ENCODE measurements at regions not wholly inside any gene's neighbourhood (a gene's known extent, or its start where the extent isn't known, plus 50 kb on each side); places are given as distances from the start of the nearest gene placed in this dataset.
"Not testable (repeated sequence)": the region's sequence is repeated elsewhere in the genome, so short reads cannot be mapped to it uniquely, and the experiment has no call there.

DNA sequence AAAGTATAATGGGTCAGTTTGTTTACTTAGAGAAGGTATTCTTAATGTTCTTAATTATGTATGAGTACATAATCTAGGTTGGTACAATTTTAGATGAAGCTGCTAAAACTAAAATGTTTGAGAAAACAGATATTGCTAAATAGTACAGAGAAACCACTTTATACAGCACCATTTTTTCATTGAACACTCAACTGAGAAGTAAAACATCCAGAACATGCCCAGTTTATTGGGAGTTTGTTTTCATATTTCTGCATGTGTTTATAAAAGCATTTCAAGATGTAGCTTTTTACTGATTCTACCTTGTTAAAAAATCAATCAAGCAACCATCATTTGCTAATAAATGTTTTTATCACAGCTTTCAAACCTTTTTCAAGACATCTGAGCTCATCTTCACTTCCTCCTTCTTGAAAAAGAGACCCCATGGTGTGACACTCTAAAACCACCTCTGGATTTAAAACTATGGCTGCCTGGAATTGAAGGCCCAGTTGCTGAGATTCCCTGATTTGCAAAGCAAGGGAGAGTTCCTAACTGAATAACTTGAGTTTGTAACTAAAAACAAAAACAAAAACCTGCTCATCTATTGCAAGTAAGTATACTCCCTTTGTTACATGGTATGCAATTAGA is 585.9 kb downstream of the ZEB2 start:
- DNase-seq, result no peak
- Histone ChIP-seq H3K4me1 (peaks cover 4 to 17% (median 11%) of the 10 kb centered on the region in 4 donors), H3K27me3 (peaks cover 0 to 8% (median 0%) of the 10 kb centered on the region in 4 donors), H3K27ac (peak overlapping the region; percentile 6 to 90 (median 60)), H3K36me3 (no peaks in the 10 kb centered on the region), H3K9me3 (no peaks in the 10 kb centered on the region), H3K4me3 (no peak overlapping the region)
- no peak for ATAC-seq (ENCODE audit: low FRiP score in 2 of 2)
- no peak for TF ChIP-seq EP300 (IDR thresholded peaks at IDR 0.05)
- TF ChIP-seq POLR2A (IDR thresholded peaks at IDR 0.05), result no peak
- no peak for TF ChIP-seq POLR2AphosphoS5 (IDR thresholded peaks at IDR 0.05)
- TF ChIP-seq, protein P1, sequence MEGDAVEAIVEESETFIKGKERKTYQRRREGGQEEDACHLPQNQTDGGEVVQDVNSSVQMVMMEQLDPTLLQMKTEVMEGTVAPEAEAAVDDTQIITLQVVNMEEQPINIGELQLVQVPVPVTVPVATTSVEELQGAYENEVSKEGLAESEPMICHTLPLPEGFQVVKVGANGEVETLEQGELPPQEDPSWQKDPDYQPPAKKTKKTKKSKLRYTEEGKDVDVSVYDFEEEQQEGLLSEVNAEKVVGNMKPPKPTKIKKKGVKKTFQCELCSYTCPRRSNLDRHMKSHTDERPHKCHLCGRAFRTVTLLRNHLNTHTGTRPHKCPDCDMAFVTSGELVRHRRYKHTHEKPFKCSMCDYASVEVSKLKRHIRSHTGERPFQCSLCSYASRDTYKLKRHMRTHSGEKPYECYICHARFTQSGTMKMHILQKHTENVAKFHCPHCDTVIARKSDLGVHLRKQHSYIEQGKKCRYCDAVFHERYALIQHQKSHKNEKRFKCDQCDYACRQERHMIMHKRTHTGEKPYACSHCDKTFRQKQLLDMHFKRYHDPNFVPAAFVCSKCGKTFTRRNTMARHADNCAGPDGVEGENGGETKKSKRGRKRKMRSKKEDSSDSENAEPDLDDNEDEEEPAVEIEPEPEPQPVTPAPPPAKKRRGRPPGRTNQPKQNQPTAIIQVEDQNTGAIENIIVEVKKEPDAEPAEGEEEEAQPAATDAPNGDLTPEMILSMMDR (IDR thresholded peaks at IDR 0.05), result no peak

DNA sequence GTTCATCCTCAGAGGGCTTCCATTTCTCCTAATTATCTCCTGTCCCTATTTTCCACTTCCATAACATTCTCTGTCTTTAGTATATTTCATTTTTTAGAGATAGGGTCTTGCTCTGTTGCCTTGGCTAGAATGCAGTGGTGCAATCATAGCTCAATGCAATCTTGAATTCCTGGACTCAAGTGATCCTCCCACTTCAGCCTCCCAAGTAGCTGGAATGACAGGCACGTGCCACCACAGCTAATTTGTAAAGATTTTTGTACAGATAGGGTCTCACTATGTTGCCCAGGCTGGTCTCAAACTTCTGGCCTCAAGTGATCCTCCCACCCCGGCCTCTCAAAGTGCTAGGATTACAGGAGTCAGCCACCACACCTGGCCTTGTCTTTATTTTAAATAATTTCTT is 589.0 kb downstream of the ZEB2 start:
- no peaks in the 10 kb centered on the region for H3K27me3 ChIP-seq
- 82 to 96% methylated on average over 2 of the region's 2 CpGs for WGBS, 2 donors
- H3K36me3 ChIP-seq, result no peaks in the 10 kb centered on the region
- ATAC-seq (ENCODE audit: low FRiP score in 2 of 2) (no peak), DNase-seq (no peak)
- H3K9me3 ChIP-seq, result no peaks in the 10 kb centered on the region
- TF ChIP-seq EP300 (IDR thresholded peaks at IDR 0.05) (no peak), POLR2A (IDR thresholded peaks at IDR 0.05) (no peak), POLR2AphosphoS5 (IDR thresholded peaks at IDR 0.05) (no peak)
- TF ChIP-seq, protein P1 (IDR thresholded peaks at IDR 0.05), result no peak
- H3K27ac ChIP-seq, result no peak overlapping the region
- no peaks in the 10 kb centered on the region for H3K4me1 ChIP-seq
- H3K4me3 ChIP-seq, result no peak overlapping the region

DNA sequence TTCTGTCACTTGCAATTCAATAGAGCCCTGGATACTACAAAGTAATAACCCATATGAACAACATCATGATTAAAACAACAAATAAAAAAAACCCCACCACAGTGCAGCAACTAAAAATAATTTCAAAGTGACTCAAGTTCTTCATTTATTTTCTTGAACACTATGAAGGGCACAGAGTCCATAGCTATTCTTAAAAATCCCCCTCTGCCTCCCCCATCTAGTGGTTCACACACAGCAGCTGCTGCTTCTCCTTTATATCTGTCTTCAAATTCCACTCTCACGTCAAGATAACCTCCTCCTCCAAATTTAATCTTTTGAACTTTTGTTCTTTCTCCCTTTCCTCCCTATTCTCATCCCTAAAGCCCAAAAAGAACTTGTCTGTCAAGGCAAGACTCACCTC is 591.3 kb downstream of the ZEB2 start:
- H3K4me1 ChIP-seq, result no peaks in the 10 kb centered on the region
- TF ChIP-seq EP300 (IDR thresholded peaks at IDR 0.05) (no peak), POLR2A (IDR thresholded peaks at IDR 0.05) (no peak), POLR2AphosphoS5 (IDR thresholded peaks at IDR 0.05) (no peak)
- TF ChIP-seq, protein P1 (IDR thresholded peaks at IDR 0.05), result no peak
- ATAC-seq (ENCODE audit: low FRiP score in 2 of 2), result no peak
- H3K9me3 ChIP-seq, result no peaks in the 10 kb centered on the region
- no peaks in the 10 kb centered on the region for H3K27me3 ChIP-seq
- no peak overlapping the region for H3K27ac ChIP-seq
- 42 to 54% methylated on average over 1 of the region's 1 CpG for WGBS, 2 donors
- H3K4me3 ChIP-seq, result no peak overlapping the region
- DNase-seq, result no peak
- no peaks in the 10 kb centered on the region for H3K36me3 ChIP-seq

DNA sequence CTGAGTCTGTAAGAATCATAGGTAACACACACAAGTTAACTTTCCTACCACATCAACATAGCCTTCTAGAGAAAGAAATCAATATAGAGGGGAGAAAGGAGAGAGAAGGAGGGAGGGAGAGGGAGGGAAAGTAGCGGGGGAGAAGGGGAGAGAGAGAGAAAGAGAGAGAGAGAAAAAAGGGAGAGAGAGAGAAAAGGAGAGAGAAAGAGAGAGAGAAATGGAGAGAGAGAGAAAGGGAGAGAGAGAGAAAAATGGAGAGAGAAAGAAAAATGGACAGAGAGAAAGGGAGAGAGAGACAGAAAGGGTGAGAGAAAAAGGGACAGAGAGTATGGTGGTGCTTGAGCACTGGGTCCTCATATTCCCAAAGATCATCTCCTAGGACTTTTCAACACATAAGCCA is 591.7 kb downstream of the ZEB2 start:
- TF ChIP-seq EP300 (IDR thresholded peaks at IDR 0.05) (no peak), POLR2A (IDR thresholded peaks at IDR 0.05) (no peak), POLR2AphosphoS5 (IDR thresholded peaks at IDR 0.05) (no peak)
- TF ChIP-seq, protein P1 (IDR thresholded peaks at IDR 0.05), result no peak
- DNase-seq, result no peak

DNA sequence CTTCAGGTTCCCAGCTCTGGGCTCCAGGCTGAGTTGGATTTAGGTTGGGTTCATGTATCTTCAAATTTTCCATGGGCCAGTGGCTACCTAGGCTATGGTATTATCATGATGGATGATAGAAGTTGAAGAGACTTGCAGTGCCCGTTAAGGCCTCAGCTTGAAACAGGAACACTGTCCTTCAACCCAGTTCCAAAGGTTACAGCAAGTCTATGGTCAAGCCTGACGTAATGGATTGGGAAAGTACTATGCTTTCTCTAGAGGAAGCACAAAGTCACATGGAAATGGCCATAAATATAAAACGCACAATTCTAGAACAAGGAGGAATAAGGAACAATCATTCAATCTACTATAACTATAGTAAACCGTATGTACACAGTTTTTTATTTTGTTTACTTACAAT is 593.2 kb downstream of the ZEB2 start:
- TF ChIP-seq, protein P1 (IDR thresholded peaks at IDR 0.05), result no peak
- no peak for TF ChIP-seq POLR2A (IDR thresholded peaks at IDR 0.05)
- peak in 1 of 4 donors; percentile 21 for TF ChIP-seq EP300 (IDR thresholded peaks at IDR 0.05)
- TF ChIP-seq POLR2AphosphoS5 (IDR thresholded peaks at IDR 0.05), result no peak
- no peaks in the 10 kb centered on the region for H3K36me3 ChIP-seq
- no peaks in the 10 kb centered on the region for H3K4me1 ChIP-seq
- 71 to 84% methylated on average over 4 of the region's 4 CpGs for WGBS, 2 donors
- H3K27ac ChIP-seq, result no peak overlapping the region
- no peak for DNase-seq
- H3K4me3 ChIP-seq, result no peak overlapping the region
- H3K9me3 ChIP-seq, result no peaks in the 10 kb centered on the region
- H3K27me3 ChIP-seq, result no peaks in the 10 kb centered on the region
- ATAC-seq (ENCODE audit: low FRiP score in 2 of 2), result peak in 1 of 2 donors; percentile 47

More for the DNA sequence above, 591.7 kb downstream of the ZEB2 start:
- 98 to 100% methylated on average over 1 of the region's 1 CpG for whole genome bisulfite sequencing, 2 donors
- Histone ChIP-seq H3K36me3 (no peaks in the 10 kb centered on the region), H3K27ac (no peak overlapping the region), H3K4me3 (no peak overlapping the region), H3K4me1 (no peaks in the 10 kb centered on the region), H3K9me3 (no peaks in the 10 kb centered on the region), H3K27me3 (no peaks in the 10 kb centered on the region)
- ATAC-seq (ENCODE audit: low FRiP score in 2 of 2), result no peak

DNA sequence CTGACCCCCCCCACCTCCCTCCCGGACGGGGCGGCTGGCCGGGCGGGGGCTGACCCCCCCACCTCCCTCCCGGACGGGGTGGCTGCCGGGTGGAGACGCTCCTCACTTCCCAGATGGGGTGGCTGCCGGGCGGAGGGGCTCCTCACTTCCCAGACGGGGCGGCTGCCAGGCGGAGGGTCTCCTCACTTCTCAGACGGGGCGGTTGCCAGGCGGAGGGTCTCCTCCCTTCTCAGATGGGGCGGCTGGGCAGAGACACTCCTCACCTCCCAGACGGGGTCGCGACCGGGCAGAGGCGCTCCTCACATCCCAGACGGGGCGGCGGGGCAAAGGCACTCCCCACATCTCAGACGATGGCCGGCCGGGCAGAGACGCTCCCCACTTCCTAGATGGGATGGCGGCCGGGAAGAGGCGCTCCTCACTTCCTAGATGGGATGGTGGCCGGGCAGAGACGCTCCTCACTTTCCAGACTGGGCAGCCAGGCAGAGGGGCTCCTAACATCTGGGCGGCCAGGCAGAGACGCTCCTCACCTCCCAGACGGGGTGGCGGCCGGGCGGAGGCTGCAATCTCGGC is 597.6 kb downstream of the ZEB2 start:
- peaks cover 0 to 16% (median 13%) of the 10 kb centered on the region in 4 donors for H3K9me3 ChIP-seq
- not testable (repeated sequence) for ATAC-seq (ENCODE audit: low FRiP score in 2 of 2); H3K36me3 ChIP-seq; H3K27ac ChIP-seq; H3K4me3 ChIP-seq; H3K27me3 ChIP-seq; H3K4me1 ChIP-seq
- WGBS, 2 donors, result 97 to 99% methylated on average over 9 to 12 of the region's 42 CpGs
- DNase-seq, result peak in 1 of 2 donors; percentile 66

All from upper lobe of left lung (tissue), 6 donors.